NCI-H510A (cell line): ENCODE measurements at regions not wholly inside any gene's neighbourhood (a gene's known extent, or its start where the extent isn't known, plus 50 kb on each side); places are given as distances from the start of the nearest gene placed in this dataset.

ENCODE experiments used
- DNase-seq: peaks from one replicate; lab custom pipeline; 2025; lab: John Stamatoyannopoulos, UW

GRCh38 chr1:234732671-234733390, 122.9 kb upstream of the IRF2BP2 start:
- no peak for DNase-seq

GRCh38 chr1:234732260-234732659, 122.3 kb upstream of the IRF2BP2 start:
- no peak for DNase-seq

- no peak for DNase-seq
Measured at GRCh38 chr1:234731569-234732085, 121.6 kb upstream of the IRF2BP2 start.

GRCh38 chr1:234730770-234731568, 121.0 kb upstream of the IRF2BP2 start:
- no peak for DNase-seq

- no peak for DNase-seq
Measured at GRCh38 chr1:234730475-234730769, 120.4 kb upstream of the IRF2BP2 start.

- no peak for DNase-seq
Measured at GRCh38 chr1:234729561-234730474, 119.8 kb upstream of the IRF2BP2 start.

- no peak for DNase-seq
Measured at GRCh38 chr1:234728740-234729139, 118.8 kb upstream of the IRF2BP2 start.

GRCh38 chr1:234727018-234727940, 117.3 kb upstream of the IRF2BP2 start:
- no peak for DNase-seq

GRCh38 chr1:234726359-234726943, 116.5 kb upstream of the IRF2BP2 start:
- DNase-seq, result peak; percentile 83

- DNase-seq, result no peak
Measured at GRCh38 chr1:234725177-234726132, 115.5 kb upstream of the IRF2BP2 start.

GRCh38 chr1:234724516-234725176, 114.7 kb upstream of the IRF2BP2 start:
- peak; percentile 82 for DNase-seq

- DNase-seq, result peak; percentile 34
Measured at GRCh38 chr1:234722904-234723720, 113.1 kb upstream of the IRF2BP2 start.

- no peak for DNase-seq
Measured at GRCh38 chr1:234722270-234722704, 112.3 kb upstream of the IRF2BP2 start.

GRCh38 chr1:234721476-234722269, 111.7 kb upstream of the IRF2BP2 start:
- no peak for DNase-seq

- no peak for DNase-seq
Measured at GRCh38 chr1:234720709-234721441, 110.9 kb upstream of the IRF2BP2 start.

GRCh38 chr1:234719454-234720251, 109.7 kb upstream of the IRF2BP2 start:
- DNase-seq, result no peak
